Endothelial cell of umbilical vein (primary cell): ENCODE measurements at regions not wholly inside any gene's neighbourhood (a gene's known extent, or its start where the extent isn't known, plus 50 kb on each side); places are given as distances from the start of the nearest gene placed in this dataset.

ENCODE experiments used
- CTCF ChIP-seq, 2 donors: IDR thresholded peaks; 1 replicate in 1 of 2; 2 replicates in 1 of 2; pipeline ENCODE4 v1.5.1; 2011; ENCODE audit warnings: low read length in 2 of 2, mild to moderate bottlenecking in 2 of 2, moderate library complexity in 2 of 2, control low read depth in 1 of 2, inconsistent platforms in 1 of 2, low read depth in 1 of 2; ENCODE audit not compliant: insufficient read depth in 1 of 2; ENCODE audit errors: extremely low read depth in 1 of 2
- EZH2 ChIP-seq: IDR thresholded peaks from 2 replicates; pipeline ENCODE4 v1.6.1; 2012; ENCODE audit warnings: borderline replicate concordance, low read depth, mild to moderate bottlenecking, moderate library complexity, low read length, inconsistent platforms; ENCODE audit not compliant: severe bottlenecking
- MAX ChIP-seq: IDR thresholded peaks from 2 replicates; pipeline ENCODE4 v1.6.1; 2011; ENCODE audit not compliant: insufficient read depth, insufficient read length
- MYC ChIP-seq: IDR thresholded peaks from one replicate; pipeline ENCODE4 v1.6.1; 2011; ENCODE audit warnings: mild to moderate bottlenecking, low read depth, low read length
- POLR2A ChIP-seq: IDR thresholded peaks from 2 replicates; pipeline ENCODE4 v1.6.1; 2012; ENCODE audit warnings: low read depth, mild to moderate bottlenecking, control low read depth, low read length
- POLR2AphosphoS5 ChIP-seq: IDR thresholded peaks from 2 replicates; pipeline ENCODE4 v1.6.1; 2012; ENCODE audit warnings: low read depth, mild to moderate bottlenecking, control low read depth, low read length, moderate library complexity; ENCODE audit not compliant: insufficient read depth

- TF ChIP-seq CTCF (IDR thresholded peaks at IDR 0.05; ENCODE audit: extremely low read depth in 1 of 2, insufficient read depth in 1 of 2, low read depth in 1 of 2, low read length in 2 of 2), result no peak
- TF ChIP-seq EZH2, result no peak
- TF ChIP-seq MYC, result no peak
- TF ChIP-seq POLR2A, result no peak
- TF ChIP-seq MAX, result no peak
- TF ChIP-seq POLR2AphosphoS5, result no peak
Observed at GRCh38 chr6:30799210-30799609, 54.9 kb upstream of the IER3 start.
